ENCODE measurements at regions not wholly inside any gene's neighbourhood (a gene's known extent, or its start where the extent isn't known, plus 50 kb on each side); places are given as distances from the start of the nearest gene placed in this dataset.

GRCh38 chr10:57535306-57535705 lies 732.4 kb downstream of the IPMK start:
- Mint-ChIP-seq H3K27ac (no peak overlapping the region), H3K9me3 (ENCODE audit: insufficient read depth) (no peaks in the 10 kb centered on the region), H3K4me3 (no peak overlapping the region), H3K4me1 (no peaks in the 10 kb centered on the region), H3K27me3 (no peaks in the 10 kb centered on the region)
- Histone ChIP-seq H3K36me3 (replicated peaks in 1 of 2; ENCODE audit: control extremely low read depth in 1 of 2, control insufficient read depth in 1 of 2, extremely low read depth in 1 of 2, insufficient read depth in 2 of 2, low read length in 1 of 2) (no peaks in the 10 kb centered on the region), H3K4me3 (ENCODE audit: control extremely low read depth in 1 of 5, extremely low read depth in 1 of 5, insufficient read depth in 1 of 5, low read depth in 2 of 5, low read length in 4 of 5) (no peak overlapping the region), H2AFZ (ENCODE audit: insufficient read depth, low read depth, low read length, poor library complexity, severe bottlenecking) (no peak overlapping the region), H3K4me2 (replicated peaks; ENCODE audit: low read depth, low read length, poor library complexity, severe bottlenecking) (no peak overlapping the region), H4K20me1 (ENCODE audit: control insufficient read depth, insufficient read depth, low read length, poor library complexity, severe bottlenecking) (no peaks in the 10 kb centered on the region), H3K9ac (ENCODE audit: low read length) (no peak overlapping the region), H3K27ac (ENCODE audit: low read length in 2 of 2) (no peak overlapping the region), H3K4me1 (ENCODE audit: control insufficient read depth in 2 of 2, insufficient read depth in 2 of 2, low read length in 2 of 2) (no peaks in the 10 kb centered on the region), H3K79me2 (ENCODE audit: control insufficient read depth, insufficient read depth, low read length) (no peaks in the 10 kb centered on the region), H3K9me3 (ENCODE audit: control extremely low read depth in 1 of 3, control insufficient read depth in 2 of 3, insufficient read depth in 1 of 3, low read length in 2 of 3) (no peaks in the 10 kb centered on the region), H3K27me3 (replicated peaks in 1 of 4; ENCODE audit: control extremely low read depth in 1 of 4, control insufficient read depth in 3 of 4, insufficient read depth in 4 of 4, low read length in 3 of 4) (no peaks in the 10 kb centered on the region)
- POLR2A ChIA-PET: no interaction called here
- TF ChIP-seq CTCF (IDR thresholded peaks at IDR 0.05) (no peak), EZH2 (IDR thresholded peaks at IDR 0.05; ENCODE audit: borderline replicate concordance, insufficient read depth, low read depth, low read length, poor library complexity, severe bottlenecking) (no peak)
- DNase-seq: no peak
- CTCF ChIA-PET: no interaction called here
- intact Hi-C loops (cut with micrococcal nuclease): no loop called here
- 100% methylated on average over 1 of the region's 3 CpGs for WGBS (ENCODE audit: insufficient coverage)
- ATAC-seq (ENCODE audit: low read depth): no peak

GRCh38 chr10:57513637-57514036 lies 754.1 kb downstream of the IPMK start:
- CTCF ChIA-PET: no interaction called here
- WGBS (ENCODE audit: insufficient coverage): 90% methylated on average over 4 of the region's 9 CpGs

More at GRCh38 chr10:57513637-57514036, 754.1 kb downstream of the IPMK start:
- Histone ChIP-seq H3K27ac (ENCODE audit: low read length in 2 of 2) (no peak overlapping the region), H3K27me3 (replicated peaks in 1 of 4; ENCODE audit: control extremely low read depth in 1 of 4, control insufficient read depth in 3 of 4, insufficient read depth in 4 of 4, low read length in 3 of 4) (no peaks in the 10 kb centered on the region), H3K4me1 (ENCODE audit: control insufficient read depth in 2 of 2, insufficient read depth in 2 of 2, low read length in 2 of 2) (no peaks in the 10 kb centered on the region), H3K4me2 (replicated peaks; ENCODE audit: low read depth, low read length, poor library complexity, severe bottlenecking) (no peak overlapping the region), H3K36me3 (replicated peaks in 1 of 2; ENCODE audit: control extremely low read depth in 1 of 2, control insufficient read depth in 1 of 2, extremely low read depth in 1 of 2, insufficient read depth in 2 of 2, low read length in 1 of 2) (no peaks in the 10 kb centered on the region), H3K9me3 (ENCODE audit: control extremely low read depth in 1 of 3, control insufficient read depth in 2 of 3, insufficient read depth in 1 of 3, low read length in 2 of 3) (no peaks in the 10 kb centered on the region), H3K79me2 (ENCODE audit: control insufficient read depth, insufficient read depth, low read length) (no peaks in the 10 kb centered on the region), H4K20me1 (ENCODE audit: control insufficient read depth, insufficient read depth, low read length, poor library complexity, severe bottlenecking) (no peaks in the 10 kb centered on the region), H3K9ac (ENCODE audit: low read length) (no peak overlapping the region), H2AFZ (ENCODE audit: insufficient read depth, low read depth, low read length, poor library complexity, severe bottlenecking) (no peak overlapping the region), H3K4me3 (ENCODE audit: control extremely low read depth in 1 of 5, extremely low read depth in 1 of 5, insufficient read depth in 1 of 5, low read depth in 2 of 5, low read length in 4 of 5) (no peak overlapping the region)
- H3K9me3 Mint-ChIP-seq (ENCODE audit: insufficient read depth): peaks cover 2% of the 10 kb centered on the region
- H3K27ac Mint-ChIP-seq: no peak overlapping the region
- no peak overlapping the region for H3K4me3 Mint-ChIP-seq
- no peaks in the 10 kb centered on the region for H3K4me1 Mint-ChIP-seq
- no peaks in the 10 kb centered on the region for H3K27me3 Mint-ChIP-seq
- intact Hi-C loops (cut with micrococcal nuclease): no loop called here
- DNase-seq (no peak), ATAC-seq (ENCODE audit: low read depth) (no peak)
- POLR2A ChIA-PET: no interaction called here
- no peak for TF ChIP-seq EZH2 (IDR thresholded peaks at IDR 0.05; ENCODE audit: borderline replicate concordance, insufficient read depth, low read depth, low read length, poor library complexity, severe bottlenecking)
- TF ChIP-seq CTCF (IDR thresholded peaks at IDR 0.05): no peak
